Epithelial cell of proximal tubule (primary cell): ENCODE measurements at regions not wholly inside any gene's neighbourhood (a gene's known extent, or its start where the extent isn't known, plus 50 kb on each side); places are given as distances from the start of the nearest gene placed in this dataset.
"Not testable (repeated sequence)": the region's sequence is repeated elsewhere in the genome, so short reads cannot be mapped to it uniquely, and the experiment has no call there.

Experiments used
- DNase-seq: peaks from one replicate; pipeline ENCODE4 v3.0.0-alpha.2; 2011; ENCODE audit warnings: low read depth
- H3K4me3 ChIP-seq: 2 replicates; pipeline ENCODE4 v1.5.1; 2011; ENCODE audit warnings: low read depth, mild to moderate bottlenecking, low read length
- CTCF ChIP-seq: conservative IDR thresholded peaks from 2 replicates; pipeline ENCODE4 v1.5.1; 2012; ENCODE audit warnings: low read depth, mild to moderate bottlenecking, low read length

- TF ChIP-seq CTCF: no peak
- no peak overlapping the region for H3K4me3 ChIP-seq
- DNase-seq: no peak
These were observed 299.7 kb upstream of the SGCG start for GRCh38 chr13:22880741-22881720.

- DNase-seq, H3K4me3 ChIP-seq: not testable (repeated sequence)
These were observed 298.8 kb upstream of the SGCG start for GRCh38 chr13:22881721-22882608.

GRCh38 chr13:22883262-22883840 lies 297.4 kb upstream of the SGCG start:
- peak overlapping the region; percentile 72 for H3K4me3 ChIP-seq
- DNase-seq: no peak
- no peak for TF ChIP-seq CTCF

GRCh38 chr13:22883956-22884355 lies 296.8 kb upstream of the SGCG start:
- DNase-seq: no peak
- no peak for TF ChIP-seq CTCF

GRCh38 chr13:22886061-22886460 lies 294.7 kb upstream of the SGCG start:
- DNase-seq: not testable (repeated sequence)
- peak overlapping the region; percentile 72 for H3K4me3 ChIP-seq

More at GRCh38 chr13:22883956-22884355, 296.8 kb upstream of the SGCG start:
- peak overlapping the region; percentile 72 for H3K4me3 ChIP-seq

- H3K4me3 ChIP-seq: peak overlapping the region; percentile 15
- not testable (repeated sequence) for DNase-seq
These were observed 291.4 kb upstream of the SGCG start for GRCh38 chr13:22889376-22889775.

- no peak overlapping the region for H3K4me3 ChIP-seq
- no peak for TF ChIP-seq CTCF
- DNase-seq: no peak
These were observed 287.6 kb upstream of the SGCG start for GRCh38 chr13:22893204-22893603.

GRCh38 chr13:22893777-22894176 lies 287.0 kb upstream of the SGCG start:
- no peak for TF ChIP-seq CTCF
- DNase-seq: no peak
- H3K4me3 ChIP-seq: no peak overlapping the region
